ENCODE measurements at regions not wholly inside any gene's neighbourhood (a gene's known extent, or its start where the extent isn't known, plus 50 kb on each side); places are given as distances from the start of the nearest gene placed in this dataset.

- TF ChIP-seq CTCF (IDR thresholded peaks at IDR 0.05): no peak
- no peak for TF ChIP-seq POLR2A (IDR thresholded peaks at IDR 0.05)
- no peak for TF ChIP-seq POLR2AphosphoS5 (IDR thresholded peaks at IDR 0.05)
Observed at GRCh38 chr3:150291515-150291914, 116.6 kb upstream of the TSC22D2 start.
